GM23248 (cell line): ENCODE measurements at regions not wholly inside any gene's neighbourhood (a gene's known extent, or its start where the extent isn't known, plus 50 kb on each side); places are given as distances from the start of the nearest gene placed in this dataset.
A peak's percentile ranks its signal among the peaks of the same experiment; 100 is the strongest.

Source experiments
- DNase-seq: peaks from one replicate; pipeline ENCODE4 v3.0.0-alpha.2; 2015
- H2AFZ ChIP-seq: fragments of 200-600 bp; sonication (generic); 2 replicates; pipeline ENCODE4 v1.6.1; 2016; ENCODE audit warnings: antibody characterized with exemption
- H3F3A ChIP-seq: fragments of 200-600 bp; sonication (generic); 2 replicates; pipeline ENCODE4 v1.6.1; 2016; ENCODE audit warnings: mild to moderate bottlenecking, antibody characterized with exemption, mixed run types; ENCODE audit not compliant: insufficient read depth
- H3K27ac ChIP-seq: fragments of 200-600 bp; sonication (generic); 2 replicates; pipeline ENCODE4 v1.5.1; 2016; ENCODE audit warnings: mild to moderate bottlenecking
- H3K27me3 ChIP-seq: fragments of 200-600 bp; sonication (generic); replicated peaks from 2 replicates; pipeline ENCODE4 v1.6.1; 2016; ENCODE audit warnings: mild to moderate bottlenecking; ENCODE audit not compliant: insufficient read depth
- H3K36me3 ChIP-seq: fragments of 200-600 bp; sonication (generic); 2 replicates; pipeline ENCODE4 v1.6.1; 2016; ENCODE audit warnings: low read depth, mild to moderate bottlenecking
- H3K4me1 ChIP-seq: fragments of 200-600 bp; sonication (generic); 2 replicates; pipeline ENCODE4 v1.6.1; 2016; ENCODE audit warnings: mild to moderate bottlenecking; ENCODE audit not compliant: insufficient read depth
- H3K4me2 ChIP-seq: fragments of 200-600 bp; sonication (generic); one replicate; pipeline ENCODE4 v1.6.1; 2016; ENCODE audit warnings: mild to moderate bottlenecking; ENCODE audit not compliant: unreplicated experiment
- H3K4me3 ChIP-seq: fragments of 200-600 bp; sonication (generic); 2 replicates; pipeline ENCODE4 v1.5.1; 2016; ENCODE audit warnings: mild to moderate bottlenecking
- H3K79me2 ChIP-seq: fragments of 200-600 bp; sonication (generic); 2 replicates; pipeline ENCODE4 v1.6.1; 2016; ENCODE audit warnings: mild to moderate bottlenecking; ENCODE audit not compliant: insufficient read depth
- H3K9ac ChIP-seq: fragments of 200-600 bp; sonication (generic); 2 replicates; pipeline ENCODE4 v1.6.1; 2016; ENCODE audit warnings: mild to moderate bottlenecking
- H3K9me2 ChIP-seq: fragments of 200-600 bp; sonication (generic); 2 replicates; pipeline ENCODE4 v1.6.1; 2016; ENCODE audit warnings: mixed run types, mild to moderate bottlenecking, moderate library complexity; ENCODE audit not compliant: insufficient read depth
- H3K9me3 ChIP-seq: fragments of 200-600 bp; sonication (generic); one replicate; pipeline ENCODE4 v1.6.1; 2017; ENCODE audit warnings: low read depth
- H4K20me1 ChIP-seq: fragments of 200-600 bp; sonication (generic); 2 replicates; pipeline ENCODE4 v1.6.0; 2016; ENCODE audit not compliant: insufficient read depth
- EZH2 ChIP-seq: fragments of 200-600 bp; sonication (generic); IDR thresholded peaks from 2 replicates; pipeline ENCODE4 v1.6.1; 2018; ENCODE audit warnings: antibody characterized with exemption, mild to moderate bottlenecking; ENCODE audit not compliant: insufficient read depth, poor library complexity, severe bottlenecking
- EZH2phosphoT487 ChIP-seq: fragments of 200-600 bp; sonication (generic); IDR thresholded peaks from 2 replicates; pipeline ENCODE4 v1.6.1; 2018; ENCODE audit warnings: antibody characterized with exemption, moderate library complexity, mild to moderate bottlenecking, low read depth; ENCODE audit not compliant: insufficient read depth
- WGBS, 2 experiments: methylation state at CpG; one replicate each; pipeline ENCODE4 v1.1.6; 2015 to 2017; ENCODE audit warnings: low lambda C conversion rate in 2 of 2, low coverage in 1 of 2; ENCODE audit errors: missing lambda C conversion rate in 2 of 2; 5-methylcytosine and 5-hydroxymethylcytosine counted together
- in situ Hi-C: fragments of 300-500 bp; cut with MboI; formaldehyde crosslinking; loops from 2 replicates; pipeline ENCODE4 v1.15.0; 2020

DNA sequence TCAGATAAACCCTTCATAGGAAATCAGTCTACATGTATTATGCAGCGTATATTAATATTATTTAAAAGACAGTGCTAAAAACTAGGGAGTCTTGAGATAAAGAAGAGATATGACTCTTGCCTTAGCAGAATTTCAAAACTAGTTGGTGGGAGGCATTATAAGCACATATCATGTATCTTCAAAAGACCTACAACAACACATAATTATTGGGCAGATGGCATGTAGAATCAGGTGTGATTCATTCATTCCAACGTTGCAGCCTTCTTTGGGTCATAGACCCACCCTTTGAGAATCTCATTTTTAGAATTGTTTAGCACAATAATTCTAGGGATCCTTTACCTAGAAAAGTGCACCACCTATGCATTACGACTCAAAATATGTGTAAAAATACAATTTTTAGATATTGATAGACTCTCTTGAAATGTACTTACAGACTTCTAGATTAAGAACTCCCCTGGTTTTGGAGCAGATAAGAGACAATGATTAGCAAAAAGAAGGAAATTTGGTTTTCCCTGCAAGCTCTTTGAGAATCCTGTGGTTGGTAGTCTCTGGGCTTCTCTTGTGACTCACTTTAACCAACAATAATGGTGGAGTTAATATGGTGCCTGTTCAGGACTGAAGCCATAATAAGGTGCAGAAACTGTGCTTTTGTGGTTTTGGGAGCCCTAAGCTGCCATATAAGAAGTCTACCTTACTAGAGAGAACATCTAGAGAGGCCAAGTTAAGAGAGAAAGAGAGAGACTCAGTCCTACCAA is 85.3 kb upstream of the RGS4 start:
- Histone ChIP-seq H3K9ac (no peak overlapping the region), H2AFZ (0 out of 2 replicates have a peak overlapping the region, but pooled peaks have one; percentile 10), H3K27me3 (no peaks in the 10 kb centered on the region), H3K9me3 (no peaks in the 10 kb centered on the region), H3K9me2 (no peaks in the 10 kb centered on the region), H3F3A (peaks cover 25% of the 10 kb centered on the region), H3K36me3 (no peaks in the 10 kb centered on the region), H3K4me1 (peaks cover 51% of the 10 kb centered on the region), H3K4me2 (no peak overlapping the region), H3K79me2 (no peaks in the 10 kb centered on the region), H3K27ac (peak overlapping the region; percentile 41), H4K20me1 (no peaks in the 10 kb centered on the region), H3K4me3 (no peak overlapping the region)
- TF ChIP-seq EZH2phosphoT487 (no peak), EZH2 (no peak)
- in situ Hi-C loops, result no loop called here
- 61 to 62% methylated on average over 3 of the region's 3 CpGs for WGBS, 2 experiments
- DNase-seq, result peak; percentile 24

DNA sequence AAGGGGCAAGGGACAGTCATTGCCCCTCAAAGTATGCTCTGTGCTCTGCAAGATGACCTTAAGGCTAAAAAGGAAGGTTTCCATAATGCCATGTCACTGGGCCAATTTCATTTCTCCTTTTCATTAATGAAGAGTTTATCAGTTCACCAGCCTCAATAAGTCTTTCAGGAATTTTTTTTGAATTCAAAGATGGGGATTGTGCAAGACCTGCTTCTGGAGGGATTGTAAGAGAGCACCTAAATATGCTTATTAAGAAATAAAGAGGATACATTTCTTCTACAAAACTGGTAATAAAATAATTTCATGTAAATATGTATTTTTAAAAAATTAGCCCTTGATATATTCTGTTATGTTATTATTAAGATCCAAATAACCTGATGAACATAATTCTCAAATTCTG is 86.8 kb upstream of the RGS4 start:
- H3K9me2 ChIP-seq, result no peaks in the 10 kb centered on the region
- H3F3A ChIP-seq, result peaks cover 21% of the 10 kb centered on the region
- peaks cover 42% of the 10 kb centered on the region for H3K4me1 ChIP-seq
- H3K9me3 ChIP-seq, result no peaks in the 10 kb centered on the region
- no peaks in the 10 kb centered on the region for H3K36me3 ChIP-seq
- no peak for DNase-seq
- no peaks in the 10 kb centered on the region for H4K20me1 ChIP-seq
- no peak overlapping the region for H3K27ac ChIP-seq
- no peaks in the 10 kb centered on the region for H3K79me2 ChIP-seq
- no peaks in the 10 kb centered on the region for H3K27me3 ChIP-seq
- no peak overlapping the region for H3K9ac ChIP-seq
- in situ Hi-C loops, result no loop called here
- no peak overlapping the region for H2AFZ ChIP-seq
- H3K4me3 ChIP-seq, result no peak overlapping the region
- H3K4me2 ChIP-seq, result no peak overlapping the region
- no peak for TF ChIP-seq EZH2
- TF ChIP-seq EZH2phosphoT487, result no peak

DNA sequence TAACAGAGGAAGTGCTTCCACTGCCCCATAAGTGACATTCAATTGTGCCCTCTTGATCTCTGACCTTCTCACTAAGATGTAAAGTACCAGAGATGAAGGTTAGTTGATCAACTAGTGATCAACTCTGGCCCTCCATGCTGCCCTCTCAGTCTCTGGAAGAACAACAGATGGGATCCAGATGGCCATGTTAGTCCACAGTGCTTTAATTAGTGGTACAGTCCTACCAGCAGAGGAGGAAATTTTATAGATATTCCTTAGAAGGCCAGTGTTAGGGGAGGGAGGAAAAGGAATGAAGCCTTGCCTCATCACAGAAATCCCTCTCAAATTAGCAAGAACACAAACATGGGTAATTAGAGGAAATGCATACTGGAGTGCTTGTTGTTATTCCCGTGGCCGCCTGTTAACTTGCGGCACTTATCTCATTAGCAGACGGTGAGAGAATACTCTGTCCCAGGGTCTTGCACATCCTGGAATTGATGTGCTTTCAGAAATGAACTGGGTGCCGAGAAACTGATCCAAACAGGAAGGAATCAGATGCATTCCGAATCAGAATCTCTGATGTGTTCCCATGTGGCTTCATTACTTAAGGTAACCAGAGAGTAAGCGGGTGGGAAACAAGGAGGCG is 91.1 kb upstream of the RGS4 start:
- Histone ChIP-seq H3K27ac (no peak overlapping the region), H3K4me1 (peaks cover 30% of the 10 kb centered on the region), H3K9me2 (no peaks in the 10 kb centered on the region), H3K79me2 (no peaks in the 10 kb centered on the region), H3K36me3 (no peaks in the 10 kb centered on the region), H4K20me1 (no peaks in the 10 kb centered on the region), H3K9me3 (no peaks in the 10 kb centered on the region), H3K4me2 (no peak overlapping the region), H3F3A (peaks cover 19% of the 10 kb centered on the region), H3K27me3 (no peaks in the 10 kb centered on the region), H3K4me3 (no peak overlapping the region), H2AFZ (peak overlapping the region; percentile 53), H3K9ac (no peak overlapping the region)
- 38 to 42% methylated on average over 8 of the region's 8 CpGs for WGBS, 2 experiments
- TF ChIP-seq EZH2 (no peak), EZH2phosphoT487 (no peak)
- in situ Hi-C loops, result no loop called here
- DNase-seq, result peak; percentile 13

GRCh38 chr1:162976628-162977027 is 92.5 kb upstream of the RGS4 start:
- Histone ChIP-seq H3K9me3 (no peaks in the 10 kb centered on the region), H3F3A (peaks cover 23% of the 10 kb centered on the region), H3K36me3 (no peaks in the 10 kb centered on the region), H3K4me3 (no peak overlapping the region), H3K4me2 (no peak overlapping the region), H2AFZ (no peak overlapping the region), H3K9me2 (no peaks in the 10 kb centered on the region), H3K4me1 (peaks cover 33% of the 10 kb centered on the region), H3K79me2 (no peaks in the 10 kb centered on the region), H3K9ac (no peak overlapping the region), H3K27me3 (no peaks in the 10 kb centered on the region), H4K20me1 (no peaks in the 10 kb centered on the region), H3K27ac (no peak overlapping the region)
- in situ Hi-C loops, result no loop called here
- DNase-seq, result no peak
- WGBS, 2 experiments, result 36 to 52% methylated on average over 3 of the region's 3 CpGs
- TF ChIP-seq EZH2 (no peak), EZH2phosphoT487 (no peak)
